K562 (cell line): ENCODE measurements at regions not wholly inside any gene's neighbourhood (a gene's known extent, or its start where the extent isn't known, plus 50 kb on each side); places are given as distances from the start of the nearest gene placed in this dataset.

Experiments
- CREM ChIP-seq: IDR thresholded peaks from 2 replicates; pipeline ENCODE4 v1.6.1; 2014; ENCODE audit warnings: antibody characterized with exemption, low read depth
- EP300 ChIP-seq: IDR thresholded peaks from 2 replicates; pipeline ENCODE4 v1.6.1; 2012; ENCODE audit warnings: low read length, improper control_type of control experiment
- HBP1 ChIP-seq: fragments of 450-650 bp; formaldehyde crosslinking; IDR thresholded peaks from 2 replicates; pipeline ENCODE4 v1.4.0; 2022; ENCODE audit warnings: missing genetic modification characterization
- JUND ChIP-seq, 2 experiments: IDR thresholded peaks; 2 replicates in 1 of 2; 3 replicates in 1 of 2; pipeline ENCODE4 v1.6.1; 2011; ENCODE audit warnings: borderline replicate concordance in 2 of 2, low read depth in 2 of 2, low read length in 2 of 2, improper control_type of control experiment in 1 of 2, missing biosample characterization in 1 of 2, missing genetic modification characterization in 1 of 2, missing genetic modification reagents in 1 of 2
- LEF1 ChIP-seq: fragments of 450-650 bp; IDR thresholded peaks from 2 replicates; pipeline ENCODE4 v1.6.1; 2016; ENCODE audit warnings: mild to moderate bottlenecking
- MLLT1 ChIP-seq, 2 experiments: fragments of 450-650 bp; IDR thresholded peaks; 2 replicates each; pipeline ENCODE4 v1.6.1; 2016
- NRF1 ChIP-seq, 2 experiments: fragments of 450-650 bp; IDR thresholded peaks in 1 of 2; conservative IDR thresholded peaks in 1 of 2; 2 replicates each; pipeline ENCODE4 v1.6.1; 2014; ENCODE audit warnings: mild to moderate bottlenecking in 2 of 2
- PREB ChIP-seq: sonication (generic); formaldehyde crosslinking; IDR thresholded peaks from 2 replicates; pipeline ENCODE4 v1.8.1; 2023; ENCODE audit warnings: mild to moderate bottlenecking, missing genetic modification reagents
- STAG1 ChIP-seq: sonication (generic); formaldehyde crosslinking; IDR thresholded peaks from 2 replicates; pipeline ENCODE4 v1.5.0; 2020; ENCODE audit warnings: missing genetic modification reagents, borderline replicate concordance
- TRIM25 ChIP-seq: fragments of 450-650 bp; IDR thresholded peaks from 2 replicates; pipeline ENCODE4 v1.7.0; 2016; ENCODE audit warnings: borderline replicate concordance
- WHSC1 ChIP-seq: IDR thresholded peaks from one replicate; pipeline ENCODE4 v1.6.1; 2012; ENCODE audit warnings: low read length, control low read depth, inconsistent platforms
- ZBTB7A ChIP-seq: IDR thresholded peaks from 2 replicates; pipeline ENCODE4 v1.6.1; 2011; ENCODE audit warnings: low read depth, mild to moderate bottlenecking, low read length, moderate library complexity, borderline replicate concordance; ENCODE audit not compliant: control insufficient read depth
- ZBTB9 ChIP-seq: fragments of 450-650 bp; formaldehyde crosslinking; IDR thresholded peaks from 2 replicates; pipeline ENCODE4 v1.4.0; 2020; ENCODE audit warnings: mild to moderate bottlenecking, moderate library complexity
- ZFP36 ChIP-seq: fragments of 150-350 bp; IDR thresholded peaks from 2 replicates; pipeline ENCODE4 v1.6.1; 2018; ENCODE audit warnings: low read length, low read depth; ENCODE audit not compliant: partially characterized antibody
- ZNF24 ChIP-seq: fragments of 450-650 bp; IDR thresholded peaks from 2 replicates; pipeline ENCODE4 v1.6.1; 2016
- ZNF280A ChIP-seq: fragments of 450-650 bp; IDR thresholded peaks from 2 replicates; pipeline ENCODE4 v1.6.1; 2018; ENCODE audit warnings: mild to moderate bottlenecking, low read depth; ENCODE audit not compliant: partially characterized antibody

GRCh38 chr16:85461814-85462713, 151.1 kb upstream of the GSE1 start (continued):
- peak; percentile 47; the same call in 1 of the 2 replicates for TF ChIP-seq ZBTB9 (CRISPR knock-in tag)
- 0 out of 2 replicates have a peak, but pooled peaks have one; percentile 8 for TF ChIP-seq HBP1 (CRISPR knock-in tag)
- no peak for TF ChIP-seq PREB (CRISPR knock-in tag)
- peak; percentile 70; the same call in 1 of the 2 replicates for TF ChIP-seq ZBTB7A
- peak; percentile 67; the same call in 1 of the 2 replicates for TF ChIP-seq EP300
- 0 out of 4 replicates have a peak, but pooled peaks of 1 of the 2 experiments have one; percentile 17 for TF ChIP-seq MLLT1 (IDR thresholded peaks at IDR 0.05)
- TF ChIP-seq LEF1: peak; percentile 35
- peak; percentile 36 for TF ChIP-seq ZNF280A
- TF ChIP-seq ZNF24: no peak
- peak; percentile 69 for TF ChIP-seq CREM
- peak; percentile 30; the same call in 1 of the 2 replicates for TF ChIP-seq JUND (IDR thresholded peaks at IDR 0.05; ENCODE audit: borderline replicate concordance, low read depth, low read length)
- no peak; the same call in 2 of the 3 replicates for TF ChIP-seq JUND (tag; IDR thresholded peaks at IDR 0.05; ENCODE audit: borderline replicate concordance, low read depth, low read length)
- peak; percentile 26 for TF ChIP-seq ZFP36
- peak; percentile 21; the same call in 1 of the 2 replicates for TF ChIP-seq STAG1
- 0 out of 2 replicates have a peak, but pooled peaks have one; percentile 56 for TF ChIP-seq TRIM25
- TF ChIP-seq WHSC1: no peak
- peak; percentile 25 to 44; a peak in 2 of 4 replicates for TF ChIP-seq NRF1 (conservative IDR thresholded peaks at IDR 0.05 in 1 of 2, IDR thresholded peaks at IDR 0.05 in 1 of 2)
